AG04449 (cell line): ENCODE measurements at regions not wholly inside any gene's neighbourhood (a gene's known extent, or its start where the extent isn't known, plus 50 kb on each side); places are given as distances from the start of the nearest gene placed in this dataset.

Source experiments
- CTCF ChIA-PET: fragments of 350-600 bp; formaldehyde crosslinking; extraction: SDS; loops from one replicate; lab custom pipeline; 2021; ENCODE audit warnings: antibody characterized with exemption; lab: Yijun Ruan, JAX
- POLR2A ChIA-PET: fragments of 400-600, 350-600 bp; formaldehyde crosslinking; extraction: SDS; loops from one replicate; lab custom pipeline; 2020; ENCODE audit warnings: antibody characterized with exemption, inconsistent platforms; lab: Yijun Ruan, JAX
- DNase-seq: peaks from one replicate; pipeline ENCODE4 v3.0.0-alpha.2; 2010; ENCODE audit warnings: low read depth, low spot score
- H3K4me3 ChIP-seq: 2 replicates; pipeline ENCODE4 v1.5.1; 2011; ENCODE audit warnings: low read depth, mild to moderate bottlenecking, control low read depth, low read length
- CTCF ChIP-seq: IDR thresholded peaks from one replicate; pipeline ENCODE4 v1.5.1; 2011; ENCODE audit warnings: mild to moderate bottlenecking, moderate library complexity, low read length, control low read depth, inconsistent platforms; ENCODE audit not compliant: insufficient read depth; ENCODE audit errors: missing control alignments

- ChIA-PET POLR2A (no interaction called here), CTCF (no interaction called here)
- no peak for TF ChIP-seq CTCF
- no peak for DNase-seq
- no peak overlapping the region for H3K4me3 ChIP-seq
These were observed 257.3 kb downstream of the TMEM121 start for GRCh38 chr14:105783707-105784106.

DNA sequence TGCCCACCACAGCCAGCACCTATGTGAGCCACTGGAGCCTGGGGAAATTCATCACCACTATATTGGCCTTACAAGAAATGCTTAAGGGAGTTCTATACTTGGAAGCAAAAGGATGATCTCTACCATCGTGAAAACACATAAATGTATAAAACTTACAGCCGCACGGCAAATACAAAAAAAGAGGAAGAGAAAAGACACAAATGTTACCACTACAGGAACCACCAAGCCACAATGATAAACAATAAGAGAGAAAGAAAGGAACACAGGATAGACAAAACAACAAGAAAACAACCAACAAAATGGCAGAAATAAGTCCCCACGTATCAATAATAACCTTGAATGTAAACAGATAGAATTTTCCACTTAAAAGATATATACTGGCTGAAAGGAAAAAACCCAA, 267.5 kb downstream of the TMEM121 start:
- no peak for DNase-seq
- no peak overlapping the region for H3K4me3 ChIP-seq
- ChIA-PET POLR2A (no interaction called here), CTCF (no interaction called here)
- TF ChIP-seq CTCF, result no peak

DNA sequence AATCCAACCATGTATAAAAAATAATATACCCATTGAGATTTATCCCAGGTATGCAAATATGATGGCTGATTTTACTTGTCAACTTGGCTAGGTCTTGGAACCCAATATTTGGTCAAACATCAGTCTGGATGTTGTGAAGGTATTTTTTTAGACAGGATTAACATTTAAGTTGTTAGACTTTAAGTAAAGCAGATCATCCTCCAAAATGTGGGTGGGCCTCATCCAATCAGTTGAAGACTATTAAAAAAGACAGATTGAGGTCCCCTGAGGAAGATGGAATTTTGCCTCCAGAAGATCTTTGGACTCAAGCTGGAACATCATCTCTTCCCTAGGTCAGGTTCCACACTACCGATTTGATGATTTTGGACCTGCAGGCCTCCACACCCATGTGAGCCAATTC, 271.2 kb downstream of the TMEM121 start:
- CTCF ChIA-PET, result no interaction called here
- DNase-seq, result no peak
- POLR2A ChIA-PET, result no interaction called here

DNA sequence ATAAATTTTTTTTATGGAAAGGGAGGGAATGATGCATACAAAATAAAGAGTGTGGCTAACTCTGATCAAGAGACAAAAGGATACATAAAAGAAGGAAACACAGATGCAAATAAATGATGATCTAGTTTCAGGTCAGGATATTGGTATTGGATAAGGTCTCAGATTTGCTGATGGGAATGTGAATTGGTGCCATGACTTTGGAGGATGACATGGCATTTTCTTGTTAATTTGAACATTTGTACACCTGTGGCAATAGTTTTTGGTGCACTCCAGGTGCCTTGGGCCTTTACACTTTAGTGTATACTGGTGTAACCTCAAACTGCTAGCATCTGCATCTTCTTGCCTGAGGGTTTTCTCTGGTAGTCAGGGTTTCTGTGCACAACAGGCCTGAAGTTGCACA, 279.3 kb downstream of the TMEM121 start:
- TF ChIP-seq CTCF, result no peak
- CTCF ChIA-PET, result no interaction called here
- POLR2A ChIA-PET, result no interaction called here
- no peak overlapping the region for H3K4me3 ChIP-seq
- no peak for DNase-seq

More for the DNA sequence above, 271.2 kb downstream of the TMEM121 start:
- TF ChIP-seq CTCF, result no peak
- H3K4me3 ChIP-seq, result no peak overlapping the region

DNA sequence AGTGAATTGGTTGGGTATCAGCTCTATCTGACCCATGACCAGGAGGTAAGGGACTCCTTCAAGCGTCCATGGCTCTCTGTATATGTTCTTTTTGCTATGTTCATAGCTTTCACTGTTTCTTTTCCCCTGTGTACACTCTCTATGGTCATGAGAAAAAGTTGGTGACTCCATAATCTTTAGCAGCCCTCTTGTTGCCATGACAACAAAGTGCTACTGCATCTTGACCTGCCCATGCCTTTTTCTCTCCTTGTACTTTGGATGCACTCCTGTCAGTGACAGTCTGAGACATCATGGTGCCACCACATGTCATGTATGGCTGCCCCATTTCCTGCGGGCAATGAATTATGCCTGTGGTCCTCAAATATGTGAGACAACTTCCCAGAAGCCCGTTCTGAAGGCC, 280.2 kb downstream of the TMEM121 start:
- TF ChIP-seq CTCF, result no peak
- no peak overlapping the region for H3K4me3 ChIP-seq
- ChIA-PET POLR2A (no interaction called here), CTCF (no interaction called here)
- no peak for DNase-seq

DNA sequence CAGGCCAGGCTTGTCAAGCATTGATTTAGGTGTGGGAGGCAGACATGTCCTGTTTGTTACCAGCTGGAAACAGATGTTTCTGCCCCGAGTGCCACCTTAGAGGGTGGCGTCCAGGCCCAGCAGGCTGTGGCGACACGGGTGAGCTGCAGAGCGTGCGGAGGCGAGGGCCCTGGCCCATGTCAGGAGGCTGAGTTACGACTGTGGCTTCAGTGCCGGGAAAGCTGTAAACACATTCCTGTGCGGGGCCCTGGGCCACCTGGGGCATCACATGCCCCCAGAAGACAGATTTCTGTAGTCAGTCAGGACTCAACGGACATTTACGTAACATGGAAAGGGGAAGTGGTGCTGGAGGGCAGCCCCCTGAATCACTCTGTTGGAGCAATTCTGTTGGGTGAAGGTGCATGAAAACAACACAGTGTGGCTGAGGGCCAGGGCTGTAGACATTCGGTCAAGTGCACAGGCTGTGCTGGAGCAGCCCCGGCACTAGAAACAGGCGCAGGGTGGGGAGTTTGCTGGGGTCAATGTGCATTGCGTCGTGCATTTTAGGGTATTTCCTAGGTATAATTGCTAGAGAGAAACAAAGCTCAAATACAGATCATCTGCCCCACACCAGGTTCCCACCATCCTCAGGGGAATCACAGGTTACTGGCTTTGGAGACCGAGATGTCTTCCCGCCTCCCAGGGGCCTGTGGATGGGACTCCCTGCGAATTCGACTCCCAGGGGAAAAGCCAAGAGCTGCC, 291.8 kb downstream of the TMEM121 start:
- ChIA-PET CTCF (no interaction called here), POLR2A (no interaction called here)
- H3K4me3 ChIP-seq, result no peak overlapping the region
- DNase-seq, result no peak
- TF ChIP-seq CTCF, result no peak
